ENCODE measurements at regions not wholly inside any gene's neighbourhood (a gene's known extent, or its start where the extent isn't known, plus 50 kb on each side); places are given as distances from the start of the nearest gene placed in this dataset.

DNA sequence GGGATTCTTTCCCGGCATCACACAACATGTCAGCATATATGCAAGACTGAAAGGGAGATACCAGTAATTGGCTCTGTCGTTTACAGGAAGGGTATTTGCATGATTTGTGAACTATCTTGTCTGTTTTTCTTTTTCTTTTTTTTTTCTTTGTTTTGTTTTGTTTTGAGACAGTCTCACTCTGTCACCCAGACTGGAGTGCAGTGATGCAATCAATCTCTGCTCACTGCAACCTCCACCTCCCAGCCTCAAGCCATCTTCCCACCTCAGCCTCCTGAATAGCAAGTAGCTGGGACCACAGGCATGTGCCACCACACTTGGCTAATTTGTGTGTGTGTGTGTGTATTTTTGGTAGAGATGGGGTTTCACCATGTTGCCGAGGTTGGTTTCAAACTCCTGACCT is 262.7 kb upstream of the F9 start:
- Histone ChIP-seq H3K27ac (no peak overlapping the region), H3K36me3 (no peaks in the 10 kb centered on the region), H3K9me3 (no peaks in the 10 kb centered on the region), H3K4me3 (no peak overlapping the region), H3K27me3 (no peaks in the 10 kb centered on the region), H3K4me1 (no peaks in the 10 kb centered on the region)
- ATAC-seq (no peak), DNase-seq (no peak)
- in situ Hi-C loops (cut with MboI; ENCODE audit: low sequenced_read_pairs in 4 of 4), result no loop called here
- intact Hi-C loops (cut with DNase I; ENCODE audit: low total_unique reads), result no loop called here
- TF ChIP-seq CTCF (IDR thresholded peaks at IDR 0.05 in 4 of 5, conservative IDR thresholded peaks at IDR 0.05 in 1 of 5) (no peak), POLR2A (IDR thresholded peaks at IDR 0.05) (no peak)

- DNase-seq (no peak), ATAC-seq (no peak)
- in situ Hi-C loops (cut with MboI; ENCODE audit: low sequenced_read_pairs in 4 of 4), result no loop called here
- Histone ChIP-seq H3K4me1 (no peaks in the 10 kb centered on the region), H3K4me3 (no peak overlapping the region), H3K27ac (no peak overlapping the region), H3K9me3 (no peaks in the 10 kb centered on the region), H3K27me3 (no peaks in the 10 kb centered on the region), H3K36me3 (no peaks in the 10 kb centered on the region)
- TF ChIP-seq POLR2A (IDR thresholded peaks at IDR 0.05) (no peak), CTCF (IDR thresholded peaks at IDR 0.05 in 4 of 5, conservative IDR thresholded peaks at IDR 0.05 in 1 of 5) (no peak)
- intact Hi-C loops (cut with DNase I; ENCODE audit: low total_unique reads), result no loop called here
Observed at GRCh38 chrX:139246295-139246694, 284.2 kb upstream of the F9 start.

DNA sequence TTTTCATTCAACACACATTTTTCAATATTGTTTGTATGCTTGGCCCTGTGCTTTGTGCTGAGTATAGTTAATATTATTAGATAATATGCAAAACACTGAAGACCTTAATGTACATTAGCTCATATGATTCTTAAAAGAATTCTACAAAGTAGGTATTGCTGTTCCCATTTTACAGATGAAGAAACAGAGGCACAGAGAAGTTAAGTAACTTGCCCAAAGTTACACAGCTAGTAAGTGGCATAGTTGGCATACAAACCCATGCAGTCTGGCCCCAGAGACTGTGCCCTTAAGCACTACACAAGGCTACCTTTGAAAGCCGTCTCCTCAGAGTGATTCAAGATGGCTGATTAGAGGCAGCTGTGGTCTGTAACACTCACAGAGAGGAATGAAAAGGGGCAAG is 293.4 kb upstream of the F9 start:
- no peaks in the 10 kb centered on the region for H3K4me1 ChIP-seq
- no peaks in the 10 kb centered on the region for H3K27me3 ChIP-seq
- no peak overlapping the region for H3K27ac ChIP-seq
- in situ Hi-C loops (cut with MboI; ENCODE audit: low sequenced_read_pairs in 4 of 4) (no loop called here), intact Hi-C loops (cut with DNase I; ENCODE audit: low total_unique reads) (no loop called here)
- DNase-seq (no peak), ATAC-seq (no peak)
- H3K9me3 ChIP-seq, result no peaks in the 10 kb centered on the region
- H3K4me3 ChIP-seq, result no peak overlapping the region
- H3K36me3 ChIP-seq, result no peaks in the 10 kb centered on the region
- TF ChIP-seq POLR2A (IDR thresholded peaks at IDR 0.05) (no peak), CTCF (IDR thresholded peaks at IDR 0.05 in 4 of 5, conservative IDR thresholded peaks at IDR 0.05 in 1 of 5) (no peak)

DNA sequence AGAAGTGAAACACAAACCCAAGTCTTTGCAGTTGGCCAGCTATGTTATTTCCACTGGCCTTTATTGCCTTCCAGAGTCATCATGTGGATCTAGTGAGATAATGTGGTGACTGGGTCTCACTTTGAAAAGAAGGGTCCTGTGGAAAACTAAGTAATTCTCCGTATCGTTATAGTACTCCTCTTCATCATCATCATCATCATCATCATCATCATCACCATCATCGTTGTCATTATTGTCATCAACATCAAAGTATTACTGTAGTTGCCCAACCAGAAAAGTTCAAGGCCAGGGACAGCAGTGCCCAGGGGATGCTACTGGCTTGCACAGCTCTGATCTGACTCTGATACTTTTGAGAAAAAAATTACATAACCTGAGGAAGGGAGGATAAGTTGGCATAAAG is 295.6 kb upstream of the F9 start:
- intact Hi-C loops (cut with DNase I; ENCODE audit: low total_unique reads) (no loop called here), in situ Hi-C loops (cut with MboI; ENCODE audit: low sequenced_read_pairs in 4 of 4) (no loop called here)
- no peak for DNase-seq
- ATAC-seq, result no peak
- Histone ChIP-seq H3K4me3 (no peak overlapping the region), H3K4me1 (no peaks in the 10 kb centered on the region), H3K36me3 (no peaks in the 10 kb centered on the region), H3K9me3 (no peaks in the 10 kb centered on the region), H3K27ac (no peak overlapping the region), H3K27me3 (no peaks in the 10 kb centered on the region)
- TF ChIP-seq POLR2A (IDR thresholded peaks at IDR 0.05) (no peak), CTCF (IDR thresholded peaks at IDR 0.05 in 4 of 5, conservative IDR thresholded peaks at IDR 0.05 in 1 of 5) (no peak)
